ENCODE measurements at regions not wholly inside any gene's neighbourhood (a gene's known extent, or its start where the extent isn't known, plus 50 kb on each side); places are given as distances from the start of the nearest gene placed in this dataset.

- H4K20me1 ChIP-seq (ENCODE audit: control insufficient read depth, insufficient read depth) = no peaks in the 10 kb centered on the region
- intact Hi-C loops (cut with micrococcal nuclease; ENCODE audit: unreplicated experiment) (no loop called here), in situ Hi-C loops (cut with MboI) (no loop called here)
- no peaks in the 10 kb centered on the region for H3K36me3 ChIP-seq (ENCODE audit: control insufficient read depth in 2 of 2, insufficient read depth in 2 of 2, low read length in 1 of 2)
- H3K27ac ChIP-seq (ENCODE audit: control insufficient read depth, insufficient read depth) = no peak overlapping the region
- SMC1A ChIA-PET (ENCODE audit: uncharacterized antibody, unreplicated experiment) = interaction anchor here (0.7 kb wide), 1 partner anchor 64 kb away, joined by 3 read pairs; no protein-coding TSS in a partner anchor
- H3K27me3 ChIP-seq (replicated peaks in 1 of 2; ENCODE audit: control insufficient read depth in 2 of 2, insufficient read depth in 2 of 2, low read length in 1 of 2) = no peaks in the 10 kb centered on the region
- FAIRE-seq = no peak
- no peak for ATAC-seq
- H3K9me3 ChIP-seq (replicated peaks; ENCODE audit: control insufficient read depth, insufficient read depth, low read length) = no peaks in the 10 kb centered on the region
- H2AFZ ChIP-seq (ENCODE audit: control insufficient read depth, low read depth, low read length) = no peak overlapping the region
- H3K79me2 ChIP-seq (ENCODE audit: control insufficient read depth, insufficient read depth, low read length) = no peaks in the 10 kb centered on the region
- CTCF ChIA-PET = interaction anchor here (0.6 to 1.3 kb wide), 3 partner anchors 66 to 133 kb away, joined by 3 to 6 read pairs (median 4); no protein-coding TSS in a partner anchor
- no peak overlapping the region for H3K9ac ChIP-seq (ENCODE audit: control insufficient read depth, insufficient read depth, low read length)
- TF ChIP-seq STAT3 (IDR thresholded peaks at IDR 0.05; ENCODE audit: low read depth, low read length) = no peak
- no peak for TF ChIP-seq TCF12 (IDR thresholded peaks at IDR 0.05; ENCODE audit: low read depth, low read length)
- no peak for TF ChIP-seq CEBPB (IDR thresholded peaks at IDR 0.05; ENCODE audit: borderline replicate concordance in 1 of 2, low read depth in 2 of 2, low read length in 2 of 2)
- no peak for TF ChIP-seq CHD1 (IDR thresholded peaks at IDR 0.05; ENCODE audit: low read depth, low read length)
- TF ChIP-seq POLR2AphosphoS5 (IDR thresholded peaks at IDR 0.05; ENCODE audit: low read length) = no peak
- TF ChIP-seq ELK1 (IDR thresholded peaks at IDR 0.05; ENCODE audit: low read depth, low read length) = no peak
- TF ChIP-seq ESRRA (IDR thresholded peaks at IDR 0.05; ENCODE audit: low read length) = no peak
- no peak for TF ChIP-seq USF2 (IDR thresholded peaks at IDR 0.05; ENCODE audit: borderline replicate concordance, low read depth, low read length)
- no peak for TF ChIP-seq HCFC1 (IDR thresholded peaks at IDR 0.05; ENCODE audit: low read length)
- TF ChIP-seq EP300 (IDR thresholded peaks at IDR 0.05; ENCODE audit: borderline replicate concordance in 1 of 2, control insufficient read depth in 1 of 2, low read depth in 2 of 2, low read length in 2 of 2) = no peak
- TF ChIP-seq ZBTB40 (IDR thresholded peaks at IDR 0.05; ENCODE audit: borderline replicate concordance) = no peak
- TF ChIP-seq IRF4 (IDR thresholded peaks at IDR 0.05; ENCODE audit: low read depth, low read length) = no peak
- TF ChIP-seq YBX1 (IDR thresholded peaks at IDR 0.05) = no peak
- TF ChIP-seq KAT2A (conservative IDR thresholded peaks at IDR 0.05; ENCODE audit: control insufficient read depth, low read depth, low read length) = no peak
- TF ChIP-seq IRF3 (IDR thresholded peaks at IDR 0.05) = no peak
- TF ChIP-seq MYB (IDR thresholded peaks at IDR 0.05; ENCODE audit: borderline replicate concordance, low read depth, low read length) = no peak
- no peak for TF ChIP-seq HDAC6 (IDR thresholded peaks at IDR 0.05; ENCODE audit: unreplicated experiment)
- no peak for TF ChIP-seq TAF1 (IDR thresholded peaks at IDR 0.05; ENCODE audit: borderline replicate concordance, low read depth, low read length)
- H3K4me3 ChIP-seq = no peak overlapping the region
- RAD21 ChIA-PET (ENCODE audit: unreplicated experiment) = interaction anchor here (0.9 kb wide), 1 partner anchor 12 kb away, joined by 3 read pairs; no protein-coding TSS in a partner anchor
- no peaks in the 10 kb centered on the region for H3K4me1 ChIP-seq (ENCODE audit: control insufficient read depth, insufficient read depth, low read length)
- H3K4me2 ChIP-seq (ENCODE audit: control insufficient read depth, insufficient read depth) = no peak overlapping the region
- POLR2A ChIA-PET = interaction anchor here (0.6 kb wide), 1 partner anchor 1161 kb away, joined by 4 read pairs; no protein-coding TSS in a partner anchor
- 27% methylated on average over 4 of the region's 4 CpGs for WGBS (ENCODE audit: insufficient coverage, insufficient replicate concordance, low lambda C conversion rate, missing lambda C conversion rate)
- BruUV-seq (replicated peaks) = no TSS peak
- DNase-seq (ENCODE audit: low read depth, low spot score) = no peak
Observed at GRCh38 chr20:52247548-52247947, 56.0 kb upstream of the ZFP64 start.

All from GM12878 (cell line).